OCI-LY1 (cell line): ENCODE measurements at regions not wholly inside any gene's neighbourhood (a gene's known extent, or its start where the extent isn't known, plus 50 kb on each side); places are given as distances from the start of the nearest gene placed in this dataset.

Experiments used
- H2AFZ ChIP-seq: fragments of 200-600 bp; sonication (generic), shearing (Covaris generic); 2 replicates; pipeline ENCODE4 v1.6.0; 2014; ENCODE audit warnings: antibody characterized with exemption, mild to moderate bottlenecking, low read length
- H3F3A ChIP-seq: fragments of 200-600 bp; sonication (generic), shearing (Covaris generic); 2 replicates; pipeline ENCODE4 v1.6.0; 2014; ENCODE audit warnings: mild to moderate bottlenecking, antibody characterized with exemption, low read length, moderate library complexity; ENCODE audit not compliant: insufficient read depth
- H3K27ac ChIP-seq: fragments of 200-600 bp; sonication (generic); 2 replicates; pipeline ENCODE4 v1.5.1; 2014; ENCODE audit warnings: low read length, mixed run types, mild to moderate bottlenecking, low read depth; ENCODE audit not compliant: poor library complexity, severe bottlenecking
- H3K27me3 ChIP-seq: fragments of 200-600 bp; sonication (generic); 2 replicates; pipeline ENCODE4 v1.6.0; 2014; ENCODE audit warnings: antibody characterized with exemption, mild to moderate bottlenecking, low read length, moderate library complexity; ENCODE audit not compliant: insufficient read depth
- H3K36me3 ChIP-seq: fragments of 200-600 bp; sonication (generic); 2 replicates; pipeline ENCODE4 v1.6.1; 2014; ENCODE audit warnings: mild to moderate bottlenecking, antibody characterized with exemption, low read length, moderate library complexity, mixed read lengths; ENCODE audit not compliant: insufficient read depth
- H3K4me1 ChIP-seq: fragments of 200-600 bp; sonication (generic); 2 replicates; pipeline ENCODE4 v1.5.1; 2014; ENCODE audit warnings: mild to moderate bottlenecking, low read length, moderate library complexity; ENCODE audit not compliant: insufficient read depth, severe bottlenecking
- H3K4me2 ChIP-seq: fragments of 200-600 bp; sonication (generic), shearing (Covaris generic); 2 replicates; pipeline ENCODE4 v1.6.1; 2014; ENCODE audit warnings: low read length
- H3K4me3 ChIP-seq: fragments of 200-600 bp; sonication (generic); 2 replicates; pipeline ENCODE4 v1.5.1; 2014; ENCODE audit warnings: low read length, low read depth, mild to moderate bottlenecking, mixed read lengths; ENCODE audit not compliant: poor library complexity, severe bottlenecking
- H3K79me2 ChIP-seq: fragments of 200-600 bp; shearing (Covaris generic); 2 replicates; pipeline ENCODE4 v1.6.1; 2016; ENCODE audit warnings: mixed run types, low read length, mixed read lengths; ENCODE audit not compliant: insufficient read depth
- H3K9ac ChIP-seq: fragments of 200-600 bp; sonication (generic), shearing (Covaris generic); 2 replicates; pipeline ENCODE4 v1.6.1; 2014; ENCODE audit warnings: mild to moderate bottlenecking, low read length, mixed read lengths
- H3K9me2 ChIP-seq: fragments of 200-600 bp; sonication (generic), shearing (Covaris generic); 2 replicates; pipeline ENCODE4 v1.6.1; 2014; ENCODE audit warnings: low read depth, mild to moderate bottlenecking, low read length, mixed read lengths
- H3K9me3 ChIP-seq: fragments of 200-600 bp; shearing (Covaris generic); 2 replicates; pipeline ENCODE4 v1.6.1; 2014; ENCODE audit warnings: low read length, mixed read lengths
- H4K20me1 ChIP-seq: fragments of 200-600 bp; sonication (generic), shearing (Covaris generic); 2 replicates; pipeline ENCODE4 v1.6.0; 2016; ENCODE audit warnings: mild to moderate bottlenecking, low read length; ENCODE audit not compliant: insufficient read depth
- EZH2 ChIP-seq: fragments of 200-600 bp; sonication (generic), shearing (Covaris generic); IDR thresholded peaks from 2 replicates; pipeline ENCODE4 v1.8.0; 2017; ENCODE audit warnings: borderline replicate concordance, mixed run types, mild to moderate bottlenecking, antibody characterized with exemption, low read length, moderate library complexity, mixed read lengths
- TF ChIP-seq, protein P1 (sequence below): fragments of 200-600 bp; sonication (generic), shearing (Covaris generic); IDR thresholded peaks from 2 replicates; pipeline ENCODE4 v1.5.1; 2017; ENCODE audit warnings: mild to moderate bottlenecking, antibody characterized with exemption, low read length, moderate library complexity, mixed read lengths

DNA sequence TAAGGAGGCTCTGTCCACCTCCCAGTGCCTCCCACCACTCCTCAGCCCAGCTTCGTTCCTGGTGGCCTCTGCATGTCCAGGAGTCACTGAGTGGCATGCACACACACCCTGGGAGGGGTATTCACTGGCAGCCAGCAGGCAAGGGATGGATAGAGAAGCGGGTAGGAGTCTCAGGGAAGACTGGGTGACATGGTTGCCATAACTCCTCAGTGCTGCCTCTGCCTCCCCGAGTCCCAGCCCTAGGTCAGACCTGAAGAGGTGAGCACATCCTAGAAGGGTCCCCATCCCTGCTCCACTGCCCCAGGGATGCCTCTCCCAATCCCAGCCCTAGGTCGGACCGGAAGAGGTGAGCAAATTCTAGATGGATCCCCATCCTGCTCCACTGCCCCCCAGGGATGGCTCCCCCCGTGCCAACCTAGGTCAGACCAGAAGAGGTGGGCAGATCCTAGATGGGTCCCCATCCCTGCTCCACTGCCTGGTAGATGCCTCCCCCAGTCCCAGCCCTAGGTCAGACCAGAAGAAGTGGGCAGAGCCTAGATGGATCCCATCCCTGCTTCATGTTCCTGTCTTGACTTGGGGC, 197.0 kb downstream of the IRF8 start:
- no peak overlapping the region for H3K27ac ChIP-seq
- no peak overlapping the region for H2AFZ ChIP-seq
- H3K79me2 ChIP-seq = no peaks in the 10 kb centered on the region
- no peaks in the 10 kb centered on the region for H3K27me3 ChIP-seq
- no peaks in the 10 kb centered on the region for H3K36me3 ChIP-seq
- no peaks in the 10 kb centered on the region for H3K4me1 ChIP-seq
- H3K9me3 ChIP-seq = no peaks in the 10 kb centered on the region
- H3F3A ChIP-seq = no peaks in the 10 kb centered on the region
- H3K4me3 ChIP-seq = no peak overlapping the region
- H3K9ac ChIP-seq = no peak overlapping the region
- no peaks in the 10 kb centered on the region for H3K9me2 ChIP-seq
- H4K20me1 ChIP-seq = no peaks in the 10 kb centered on the region
- TF ChIP-seq, protein P1, sequence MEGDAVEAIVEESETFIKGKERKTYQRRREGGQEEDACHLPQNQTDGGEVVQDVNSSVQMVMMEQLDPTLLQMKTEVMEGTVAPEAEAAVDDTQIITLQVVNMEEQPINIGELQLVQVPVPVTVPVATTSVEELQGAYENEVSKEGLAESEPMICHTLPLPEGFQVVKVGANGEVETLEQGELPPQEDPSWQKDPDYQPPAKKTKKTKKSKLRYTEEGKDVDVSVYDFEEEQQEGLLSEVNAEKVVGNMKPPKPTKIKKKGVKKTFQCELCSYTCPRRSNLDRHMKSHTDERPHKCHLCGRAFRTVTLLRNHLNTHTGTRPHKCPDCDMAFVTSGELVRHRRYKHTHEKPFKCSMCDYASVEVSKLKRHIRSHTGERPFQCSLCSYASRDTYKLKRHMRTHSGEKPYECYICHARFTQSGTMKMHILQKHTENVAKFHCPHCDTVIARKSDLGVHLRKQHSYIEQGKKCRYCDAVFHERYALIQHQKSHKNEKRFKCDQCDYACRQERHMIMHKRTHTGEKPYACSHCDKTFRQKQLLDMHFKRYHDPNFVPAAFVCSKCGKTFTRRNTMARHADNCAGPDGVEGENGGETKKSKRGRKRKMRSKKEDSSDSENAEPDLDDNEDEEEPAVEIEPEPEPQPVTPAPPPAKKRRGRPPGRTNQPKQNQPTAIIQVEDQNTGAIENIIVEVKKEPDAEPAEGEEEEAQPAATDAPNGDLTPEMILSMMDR = no peak
- TF ChIP-seq EZH2 = no peak
- H3K4me2 ChIP-seq = no peak overlapping the region

DNA sequence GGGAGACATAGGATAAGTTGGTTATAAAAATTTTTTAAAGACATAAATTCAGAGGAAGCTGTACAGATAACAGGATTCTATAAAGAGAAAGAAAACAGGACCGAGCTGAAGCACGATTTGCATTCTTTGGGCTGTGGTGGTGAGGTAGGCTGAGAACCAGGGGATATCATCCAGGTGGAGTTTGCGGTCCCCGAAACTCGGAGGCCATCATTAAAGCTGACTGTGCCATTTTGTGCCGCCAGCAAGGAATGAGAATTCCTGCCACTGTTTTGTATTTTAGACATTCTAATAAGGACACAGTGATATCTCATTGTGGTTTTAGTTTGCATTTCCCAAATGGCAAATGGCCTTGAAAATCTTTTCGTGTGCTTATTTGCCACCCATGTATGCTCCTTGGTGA, 197.9 kb downstream of the IRF8 start:
- H2AFZ ChIP-seq = no peak overlapping the region
- H3K27ac ChIP-seq = no peak overlapping the region
- no peak overlapping the region for H3K9ac ChIP-seq
- H3K4me2 ChIP-seq = no peak overlapping the region
- no peaks in the 10 kb centered on the region for H4K20me1 ChIP-seq
- H3K36me3 ChIP-seq = no peaks in the 10 kb centered on the region
- H3K4me1 ChIP-seq = no peaks in the 10 kb centered on the region
- no peaks in the 10 kb centered on the region for H3K79me2 ChIP-seq
- no peaks in the 10 kb centered on the region for H3F3A ChIP-seq
- H3K4me3 ChIP-seq = no peak overlapping the region
- TF ChIP-seq, protein P1 = no peak
- TF ChIP-seq EZH2 = no peak
- no peaks in the 10 kb centered on the region for H3K9me3 ChIP-seq
- no peaks in the 10 kb centered on the region for H3K9me2 ChIP-seq
- H3K27me3 ChIP-seq = no peaks in the 10 kb centered on the region

DNA sequence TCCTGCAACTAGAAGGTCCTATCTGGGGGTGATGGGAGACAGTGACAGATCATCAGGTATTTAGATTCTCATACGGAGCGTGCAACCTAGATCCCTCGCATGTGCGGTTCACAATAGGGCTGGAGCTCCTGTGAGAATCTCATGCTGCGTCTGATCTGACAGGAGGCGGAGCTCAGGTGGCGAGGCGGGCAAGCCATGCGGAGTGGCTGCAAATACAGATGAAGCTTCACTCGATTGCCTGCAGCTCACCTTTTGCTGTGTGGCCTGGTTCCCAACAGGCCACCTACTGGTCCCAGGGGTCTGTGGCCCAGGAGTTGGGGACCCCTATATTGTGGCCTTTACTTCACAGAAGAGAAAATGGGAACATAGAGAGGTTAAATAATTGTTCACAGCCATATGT, 200.4 kb downstream of the IRF8 start:
- H3K4me3 ChIP-seq = no peak overlapping the region
- no peak for TF ChIP-seq EZH2
- TF ChIP-seq, protein P1 = no peak
- no peaks in the 10 kb centered on the region for H3K79me2 ChIP-seq
- H3K27ac ChIP-seq = no peak overlapping the region
- H3K4me2 ChIP-seq = no peak overlapping the region
- no peaks in the 10 kb centered on the region for H3K27me3 ChIP-seq
- H3K9me2 ChIP-seq = no peaks in the 10 kb centered on the region
- H3K9me3 ChIP-seq = no peaks in the 10 kb centered on the region
- H3F3A ChIP-seq = no peaks in the 10 kb centered on the region
- no peak overlapping the region for H2AFZ ChIP-seq
- H3K9ac ChIP-seq = no peak overlapping the region
- H3K4me1 ChIP-seq = no peaks in the 10 kb centered on the region
- no peaks in the 10 kb centered on the region for H4K20me1 ChIP-seq
- no peaks in the 10 kb centered on the region for H3K36me3 ChIP-seq
